ENCODE measurements at regions not wholly inside any gene's neighbourhood (a gene's known extent, or its start where the extent isn't known, plus 50 kb on each side); places are given as distances from the start of the nearest gene placed in this dataset.

DNA sequence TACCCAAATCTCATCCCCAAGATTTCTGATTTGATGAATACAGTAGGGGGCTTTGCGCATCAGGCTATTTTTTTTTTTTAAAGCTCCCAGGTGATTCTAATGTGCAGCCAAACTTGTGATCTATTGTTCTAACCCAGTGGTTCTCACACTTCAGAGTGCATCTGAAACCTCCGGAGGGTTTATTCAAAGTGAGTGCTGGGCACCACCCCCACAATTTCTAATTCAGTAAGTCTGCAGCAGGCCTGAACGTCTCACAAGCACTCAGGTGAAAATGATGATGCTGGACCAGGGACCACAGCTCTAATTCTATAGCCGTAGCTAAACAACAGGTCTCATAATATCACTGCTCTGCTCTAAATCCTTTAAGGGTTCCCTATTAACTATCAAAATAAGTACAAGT, 211.4 kb downstream of the FMR1NB start:
- H3K4me2 ChIP-seq (ENCODE audit: insufficient read depth, insufficient read length, low read length), result no peak overlapping the region
- H4K91ac ChIP-seq (ENCODE audit: insufficient read length, low read depth, low read length), result no peak overlapping the region
- WGBS (ENCODE audit: extremely low coverage, insufficient read length, low lambda C conversion rate), result no CpG with 5 or more reads among the region's 4 CpGs
- H2AFZ ChIP-seq (ENCODE audit: low read length), result no peak overlapping the region
- H2BK20ac ChIP-seq (ENCODE audit: low read depth, low read length, poor library complexity, severe bottlenecking), result no peak overlapping the region
- H4K8ac ChIP-seq (replicated peaks; ENCODE audit: insufficient read length, low read depth, low read length), result no peak overlapping the region
- no peak overlapping the region for H3T11ph ChIP-seq (ENCODE audit: low read length)
- H2BK15ac ChIP-seq (ENCODE audit: low read depth, low read length), result no peak overlapping the region
- Mint-ChIP-seq H3K9me3 (peaks cover 62 to 72% of the 10 kb centered on the region in 2 experiments), H3K4me3 (no peak overlapping the region), H3K36me3 (ENCODE audit: insufficient read depth in 1 of 3, low read depth in 3 of 3) (peaks cover 0 to 3% (median 0%) of the 10 kb centered on the region in 3 experiments; a peak in 2 of 7 replicates), H3K4me1 (peaks cover 0 to 12% of the 10 kb centered on the region in 2 experiments; a peak in 3 of 4 replicates), H3K27me3 (ENCODE audit: low read depth) (no peaks in the 10 kb centered on the region), H3K27ac (no peak overlapping the region; a peak in 1 of 7 replicates)
- H3K9ac ChIP-seq (ENCODE audit: extremely low read depth, insufficient read length, low read length), result no peak overlapping the region
- no peak overlapping the region for H3K18ac ChIP-seq (ENCODE audit: insufficient read length, low read depth, low read length)
- no peaks in the 10 kb centered on the region for H4K20me1 ChIP-seq (ENCODE audit: control insufficient read depth, insufficient read depth, insufficient read length)
- H3K56ac ChIP-seq (ENCODE audit: insufficient read length, low read depth, low read length), result no peak overlapping the region
- no peak overlapping the region for H3K14ac ChIP-seq (ENCODE audit: insufficient read depth, low read length)
- no peak overlapping the region for H2AK5ac ChIP-seq (ENCODE audit: insufficient read length, low read length)
- no peaks in the 10 kb centered on the region for H3K23me2 ChIP-seq (ENCODE audit: insufficient read length, low read depth, low read length, poor library complexity, severe bottlenecking)
- no peaks in the 10 kb centered on the region for H3K79me2 ChIP-seq (ENCODE audit: insufficient read depth, low read length)
- H3K23ac ChIP-seq (ENCODE audit: insufficient read length, low read depth, low read length), result no peak overlapping the region
- no peaks in the 10 kb centered on the region for H3K27me3 ChIP-seq (ENCODE audit: insufficient read depth, low read length)
- TF ChIP-seq CTCF (conservative IDR thresholded peaks at IDR 0.05), result no peak
- no peak overlapping the region for H2BK5ac ChIP-seq (ENCODE audit: insufficient read length, low read length)
- H3K4ac ChIP-seq (ENCODE audit: low read depth, low read length), result no peak overlapping the region
- no peak for DNase-seq
- no peaks in the 10 kb centered on the region for H3K79me1 ChIP-seq (ENCODE audit: insufficient read depth, low read depth, low read length, poor library complexity, severe bottlenecking)
- peaks cover 29% of the 10 kb centered on the region for H3K9me3 ChIP-seq (ENCODE audit: control insufficient read depth, low read depth, low read length)
- no peaks in the 10 kb centered on the region for H3K4me1 ChIP-seq (ENCODE audit: insufficient read depth, low read length)
- H2BK12ac ChIP-seq (ENCODE audit: insufficient read length, low read depth, low read length), result no peak overlapping the region
- H2BK120ac ChIP-seq (ENCODE audit: low read depth, low read length, poor library complexity, severe bottlenecking), result no peak overlapping the region
- no peak overlapping the region for H3K27ac ChIP-seq (ENCODE audit: insufficient read length, low read depth, low read length)
- no peak overlapping the region for H4K5ac ChIP-seq (ENCODE audit: insufficient read length, low read depth, low read length)
